ENCODE measurements at regions not wholly inside any gene's neighbourhood (a gene's known extent, or its start where the extent isn't known, plus 50 kb on each side); places are given as distances from the start of the nearest gene placed in this dataset.

- no peak overlapping the region for H4K8ac ChIP-seq (ENCODE audit: low read depth, low read length)
- no peak overlapping the region for H2AK5ac ChIP-seq (ENCODE audit: low read length)
- H3K9ac ChIP-seq (ENCODE audit: low read length): no peak overlapping the region
- no CpG with 5 or more reads among the region's 6 CpGs for WGBS (ENCODE audit: extremely low coverage, insufficient coverage, insufficient read length)
- no peak overlapping the region for H4K91ac ChIP-seq (ENCODE audit: low read depth, low read length)
- no peaks in the 10 kb centered on the region for H3K79me2 ChIP-seq (ENCODE audit: control insufficient read depth, insufficient read depth, low read length, poor library complexity)
- H2BK120ac ChIP-seq (ENCODE audit: insufficient read depth, low read length, poor library complexity): no peak overlapping the region
- H3K79me1 ChIP-seq (ENCODE audit: low read length): no peaks in the 10 kb centered on the region
- no peak overlapping the region for H2BK12ac ChIP-seq (ENCODE audit: low read length)
- no peak overlapping the region for H3K4me2 ChIP-seq (ENCODE audit: low read length)
- no peak overlapping the region for H3K4ac ChIP-seq (ENCODE audit: low read depth, low read length)
- H3K27ac ChIP-seq (ENCODE audit: low read depth, low read length): no peak overlapping the region
- no peak overlapping the region for H2AFZ ChIP-seq (ENCODE audit: insufficient read depth, low read length, poor library complexity)
- no peak overlapping the region for H3K14ac ChIP-seq (ENCODE audit: low read length)
- no peak overlapping the region for H3K4me3 ChIP-seq (ENCODE audit: low read depth, low read length)
- H4K12ac ChIP-seq (ENCODE audit: low read depth, low read length): no peak overlapping the region
- H3K36me3 ChIP-seq (ENCODE audit: control insufficient read depth in 1 of 2, insufficient read depth in 2 of 2, low read length in 2 of 2): no peaks in the 10 kb centered on the region
- no peak overlapping the region for H3K18ac ChIP-seq (ENCODE audit: low read length)
- no peak overlapping the region for H2BK5ac ChIP-seq (ENCODE audit: low read depth, low read length, poor library complexity)
- no peaks in the 10 kb centered on the region for H3K9me3 ChIP-seq (ENCODE audit: insufficient read depth, low read depth, low read length)
- H3K4me1 ChIP-seq (ENCODE audit: control insufficient read depth in 1 of 2, insufficient read depth in 2 of 2, low read length in 2 of 2): no peaks in the 10 kb centered on the region
- H3K23ac ChIP-seq (ENCODE audit: low read length): no peak overlapping the region
- no peaks in the 10 kb centered on the region for H3K27me3 ChIP-seq (ENCODE audit: insufficient read depth, low read length)
- no peak for DNase-seq
Observed at GRCh38 chr5:124919747-124920525, 173.5 kb upstream of the ZNF608 start.

- Histone ChIP-seq H2BK12ac (ENCODE audit: low read length) (no peak overlapping the region), H4K8ac (ENCODE audit: low read depth, low read length) (no peak overlapping the region), H3K23ac (ENCODE audit: low read length) (no peak overlapping the region), H2BK120ac (ENCODE audit: insufficient read depth, low read length, poor library complexity) (no peak overlapping the region), H3K9me3 (ENCODE audit: insufficient read depth, low read depth, low read length) (no peaks in the 10 kb centered on the region), H2AFZ (ENCODE audit: insufficient read depth, low read length, poor library complexity) (no peak overlapping the region), H3K9ac (ENCODE audit: low read length) (no peak overlapping the region), H3K79me2 (ENCODE audit: control insufficient read depth, insufficient read depth, low read length, poor library complexity) (no peaks in the 10 kb centered on the region), H3K36me3 (ENCODE audit: control insufficient read depth in 1 of 2, insufficient read depth in 2 of 2, low read length in 2 of 2) (no peaks in the 10 kb centered on the region), H2BK5ac (ENCODE audit: low read depth, low read length, poor library complexity) (no peak overlapping the region), H3K27ac (ENCODE audit: low read depth, low read length) (no peak overlapping the region), H3K4me1 (ENCODE audit: control insufficient read depth in 1 of 2, insufficient read depth in 2 of 2, low read length in 2 of 2) (no peaks in the 10 kb centered on the region), H3K4ac (ENCODE audit: low read depth, low read length) (no peak overlapping the region), H3K14ac (ENCODE audit: low read length) (no peak overlapping the region), H3K27me3 (ENCODE audit: insufficient read depth, low read length) (no peaks in the 10 kb centered on the region), H2AK5ac (ENCODE audit: low read length) (no peak overlapping the region), H3K4me3 (ENCODE audit: low read depth, low read length) (no peak overlapping the region), H3K79me1 (ENCODE audit: low read length) (no peaks in the 10 kb centered on the region), H4K12ac (ENCODE audit: low read depth, low read length) (no peak overlapping the region), H3K18ac (ENCODE audit: low read length) (no peak overlapping the region), H3K4me2 (ENCODE audit: low read length) (no peak overlapping the region), H4K91ac (ENCODE audit: low read depth, low read length) (no peak overlapping the region)
- DNase-seq: no peak
- no CpG with 5 or more reads among the region's 9 CpGs for WGBS (ENCODE audit: extremely low coverage, insufficient coverage, insufficient read length)
Observed at GRCh38 chr5:124920909-124921666, 174.6 kb upstream of the ZNF608 start.

- Histone ChIP-seq H3K79me1 (ENCODE audit: low read length) (no peaks in the 10 kb centered on the region), H2BK120ac (ENCODE audit: insufficient read depth, low read length, poor library complexity) (no peak overlapping the region), H2BK12ac (ENCODE audit: low read length) (no peak overlapping the region), H3K14ac (ENCODE audit: low read length) (no peak overlapping the region), H3K4me3 (ENCODE audit: low read depth, low read length) (no peak overlapping the region), H3K4me2 (ENCODE audit: low read length) (no peak overlapping the region), H3K23ac (ENCODE audit: low read length) (no peak overlapping the region), H4K91ac (ENCODE audit: low read depth, low read length) (no peak overlapping the region), H2AK5ac (ENCODE audit: low read length) (no peak overlapping the region), H3K27ac (ENCODE audit: low read depth, low read length) (no peak overlapping the region), H3K79me2 (ENCODE audit: control insufficient read depth, insufficient read depth, low read length, poor library complexity) (no peaks in the 10 kb centered on the region), H3K4me1 (ENCODE audit: control insufficient read depth in 1 of 2, insufficient read depth in 2 of 2, low read length in 2 of 2) (no peaks in the 10 kb centered on the region), H3K9me3 (ENCODE audit: insufficient read depth, low read depth, low read length) (no peaks in the 10 kb centered on the region), H3K9ac (ENCODE audit: low read length) (no peak overlapping the region), H2AFZ (ENCODE audit: insufficient read depth, low read length, poor library complexity) (no peak overlapping the region), H2BK5ac (ENCODE audit: low read depth, low read length, poor library complexity) (no peak overlapping the region), H3K27me3 (ENCODE audit: insufficient read depth, low read length) (no peaks in the 10 kb centered on the region), H4K12ac (ENCODE audit: low read depth, low read length) (no peak overlapping the region), H3K18ac (ENCODE audit: low read length) (no peak overlapping the region), H4K8ac (ENCODE audit: low read depth, low read length) (no peak overlapping the region), H3K4ac (ENCODE audit: low read depth, low read length) (no peak overlapping the region), H3K36me3 (ENCODE audit: control insufficient read depth in 1 of 2, insufficient read depth in 2 of 2, low read length in 2 of 2) (no peaks in the 10 kb centered on the region)
- DNase-seq: no peak
- WGBS (ENCODE audit: extremely low coverage, insufficient coverage, insufficient read length): no CpG with 5 or more reads among the region's 4 CpGs
Observed at GRCh38 chr5:124921694-124922093, 175.3 kb upstream of the ZNF608 start.

- no peak for DNase-seq
- Histone ChIP-seq H3K18ac (ENCODE audit: low read length) (no peak overlapping the region), H4K8ac (ENCODE audit: low read depth, low read length) (no peak overlapping the region), H3K23ac (ENCODE audit: low read length) (no peak overlapping the region), H2BK120ac (ENCODE audit: insufficient read depth, low read length, poor library complexity) (no peak overlapping the region), H3K9me3 (ENCODE audit: insufficient read depth, low read depth, low read length) (no peaks in the 10 kb centered on the region), H3K27ac (ENCODE audit: low read depth, low read length) (no peak overlapping the region), H3K4ac (ENCODE audit: low read depth, low read length) (no peak overlapping the region), H3K36me3 (ENCODE audit: control insufficient read depth in 1 of 2, insufficient read depth in 2 of 2, low read length in 2 of 2) (no peaks in the 10 kb centered on the region), H3K79me2 (ENCODE audit: control insufficient read depth, insufficient read depth, low read length, poor library complexity) (no peaks in the 10 kb centered on the region), H4K91ac (ENCODE audit: low read depth, low read length) (no peak overlapping the region), H2AK5ac (ENCODE audit: low read length) (no peak overlapping the region), H3K9ac (ENCODE audit: low read length) (no peak overlapping the region), H2AFZ (ENCODE audit: insufficient read depth, low read length, poor library complexity) (no peak overlapping the region), H3K4me1 (ENCODE audit: control insufficient read depth in 1 of 2, insufficient read depth in 2 of 2, low read length in 2 of 2) (no peaks in the 10 kb centered on the region), H2BK5ac (ENCODE audit: low read depth, low read length, poor library complexity) (no peak overlapping the region), H3K27me3 (ENCODE audit: insufficient read depth, low read length) (no peaks in the 10 kb centered on the region), H2BK12ac (ENCODE audit: low read length) (no peak overlapping the region), H3K79me1 (ENCODE audit: low read length) (no peaks in the 10 kb centered on the region), H3K4me3 (ENCODE audit: low read depth, low read length) (no peak overlapping the region), H3K14ac (ENCODE audit: low read length) (no peak overlapping the region), H3K4me2 (ENCODE audit: low read length) (no peak overlapping the region), H4K12ac (ENCODE audit: low read depth, low read length) (no peak overlapping the region)
- WGBS (ENCODE audit: extremely low coverage, insufficient coverage, insufficient read length): no CpG with 5 or more reads among the region's 6 CpGs
Observed at GRCh38 chr5:124922255-124922975, 176.0 kb upstream of the ZNF608 start.
